Ovary (tissue), 3 donors: ENCODE measurements at regions not wholly inside any gene's neighbourhood (a gene's known extent, or its start where the extent isn't known, plus 50 kb on each side); places are given as distances from the start of the nearest gene placed in this dataset.
"Not testable (repeated sequence)": the region's sequence is repeated elsewhere in the genome, so short reads cannot be mapped to it uniquely, and the experiment has no call there.

Source experiments
- CTCF ChIP-seq, 3 donors: fragments of 450-650 bp in 2 of 3; fragments of 200-600 bp in 1 of 3; IDR thresholded peaks; one replicate each; pipeline versions ENCODE4 v1.5.1 to v1.8.0; 2016 to 2022; ENCODE audit warnings: antibody characterized with exemption in 3 of 3, mild to moderate bottlenecking in 1 of 3
- POLR2A ChIP-seq: fragments of 450-650 bp; IDR thresholded peaks from one replicate; pipeline ENCODE4 v1.6.1; 2017; ENCODE audit warnings: antibody characterized with exemption, mild to moderate bottlenecking, moderate library complexity
- donor health status: DM: no; HTN: no; CAD: no.

- TF ChIP-seq CTCF (IDR thresholded peaks at IDR 0.05); POLR2A: not testable (repeated sequence)
Measured at GRCh38 chr13:78526044-78526443, 77.3 kb downstream of the POU4F1 start.
